ENCODE measurements at regions not wholly inside any gene's neighbourhood (a gene's known extent, or its start where the extent isn't known, plus 50 kb on each side); places are given as distances from the start of the nearest gene placed in this dataset.

- Histone ChIP-seq H3K36me3 (no peaks in the 10 kb centered on the region), H3K27ac (no peak overlapping the region), H3K4me3 (no peak overlapping the region), H3K27me3 (no peaks in the 10 kb centered on the region), H3K4me1 (no peaks in the 10 kb centered on the region), H3K9ac (ENCODE audit: low read depth in 2 of 2, low read length in 2 of 2) (no peak overlapping the region), H3K9me3 (no peaks in the 10 kb centered on the region)
- no peak for DNase-seq
- TF ChIP-seq CTCF (IDR thresholded peaks at IDR 0.05): no peak
- intact Hi-C loops (cut with DNase I): no loop called here
These were observed 90.7 kb downstream of the PDCL3 start for GRCh38 chr2:100653449-100654035.

GRCh38 chr2:100654611-100655010, 91.8 kb downstream of the PDCL3 start:
- Histone ChIP-seq H3K9ac (ENCODE audit: low read depth in 2 of 2, low read length in 2 of 2) (no peak overlapping the region), H3K4me3 (no peak overlapping the region), H3K27ac (no peak overlapping the region), H3K4me1 (no peaks in the 10 kb centered on the region), H3K36me3 (no peaks in the 10 kb centered on the region), H3K9me3 (no peaks in the 10 kb centered on the region), H3K27me3 (no peaks in the 10 kb centered on the region)
- DNase-seq: no peak
- intact Hi-C loops (cut with DNase I): no loop called here
- no peak for TF ChIP-seq CTCF (IDR thresholded peaks at IDR 0.05)

GRCh38 chr2:100655446-100655845, 92.7 kb downstream of the PDCL3 start:
- Histone ChIP-seq H3K9ac (ENCODE audit: low read depth in 2 of 2, low read length in 2 of 2) (no peak overlapping the region), H3K36me3 (no peaks in the 10 kb centered on the region), H3K4me3 (no peak overlapping the region), H3K4me1 (no peaks in the 10 kb centered on the region), H3K9me3 (no peaks in the 10 kb centered on the region), H3K27ac (no peak overlapping the region), H3K27me3 (no peaks in the 10 kb centered on the region)
- no peak for TF ChIP-seq CTCF (IDR thresholded peaks at IDR 0.05)
- intact Hi-C loops (cut with DNase I): no loop called here
- no peak for DNase-seq

- Histone ChIP-seq H3K4me3 (no peak overlapping the region), H3K27ac (no peak overlapping the region), H3K36me3 (no peaks in the 10 kb centered on the region), H3K9ac (ENCODE audit: low read depth in 2 of 2, low read length in 2 of 2) (no peak overlapping the region), H3K9me3 (no peaks in the 10 kb centered on the region), H3K4me1 (no peaks in the 10 kb centered on the region), H3K27me3 (no peaks in the 10 kb centered on the region)
- no peak for DNase-seq
- no peak for TF ChIP-seq CTCF (IDR thresholded peaks at IDR 0.05)
- intact Hi-C loops (cut with DNase I): no loop called here
These were observed 93.2 kb downstream of the PDCL3 start for GRCh38 chr2:100655936-100656534.

GRCh38 chr2:100658017-100658416, 95.2 kb downstream of the PDCL3 start:
- Histone ChIP-seq H3K9me3 (no peaks in the 10 kb centered on the region), H3K4me3 (no peak overlapping the region), H3K9ac (ENCODE audit: low read depth in 2 of 2, low read length in 2 of 2) (no peak overlapping the region), H3K4me1 (no peaks in the 10 kb centered on the region), H3K27me3 (no peaks in the 10 kb centered on the region), H3K27ac (no peak overlapping the region), H3K36me3 (no peaks in the 10 kb centered on the region)
- no peak for TF ChIP-seq CTCF (IDR thresholded peaks at IDR 0.05)
- DNase-seq: no peak
- intact Hi-C loops (cut with DNase I): no loop called here
